ENCODE measurements at regions not wholly inside any gene's neighbourhood (a gene's known extent, or its start where the extent isn't known, plus 50 kb on each side); places are given as distances from the start of the nearest gene placed in this dataset.

GRCh38 chr18:66724664-66725356 is 120.9 kb upstream of the CDH19 start:
- no peak for DNase-seq

- no peak for DNase-seq
Measured at GRCh38 chr18:66722671-66723070, 118.8 kb upstream of the CDH19 start.

- DNase-seq, result no peak
Measured at GRCh38 chr18:66708646-66709045, 104.8 kb upstream of the CDH19 start.

- no peak for DNase-seq
Measured at GRCh38 chr18:66707473-66707872, 103.6 kb upstream of the CDH19 start.

- DNase-seq, result no peak
Measured at GRCh38 chr18:66695281-66695680, 91.4 kb upstream of the CDH19 start.

- DNase-seq, result no peak
Measured at GRCh38 chr18:66694852-66695251, 91.0 kb upstream of the CDH19 start.

- DNase-seq, result no peak
Measured at GRCh38 chr18:66687635-66688034, 83.7 kb upstream of the CDH19 start.

GRCh38 chr18:66682855-66683322 is 79.0 kb upstream of the CDH19 start:
- peak; percentile 45 to 59 for DNase-seq

- DNase-seq, result no peak
Measured at GRCh38 chr18:66676699-66677098, 72.8 kb upstream of the CDH19 start.

- no peak for DNase-seq
Measured at GRCh38 chr18:66674286-66674685, 70.4 kb upstream of the CDH19 start.

GRCh38 chr18:66668706-66669105 is 64.8 kb upstream of the CDH19 start:
- no peak for DNase-seq

- DNase-seq, result no peak
Measured at GRCh38 chr18:66662632-66663031, 58.7 kb upstream of the CDH19 start.

GRCh38 chr18:66655407-66655806 is 51.5 kb upstream of the CDH19 start:
- DNase-seq, result no peak

Measured in cerebellar nuclear complex (tissue), 1 donor.